NCI-H345 treated with DMSO at 0.1 percent for 48 hours (cell line): ENCODE measurements at regions not wholly inside any gene's neighbourhood (a gene's known extent, or its start where the extent isn't known, plus 50 kb on each side); places are given as distances from the start of the nearest gene placed in this dataset.

Experiments used
- DNase-seq: peaks from one replicate; lab custom pipeline; 2025; ENCODE audit not compliant: unreplicated experiment; lab: John Stamatoyannopoulos, UW

GRCh38 chr2:236743039-236743920, 173.7 kb downstream of the ACKR3 start:
- no peak for DNase-seq

GRCh38 chr2:236743921-236744280, 174.3 kb downstream of the ACKR3 start:
- DNase-seq, result no peak

GRCh38 chr2:236744281-236744705, 174.7 kb downstream of the ACKR3 start:
- no peak for DNase-seq

GRCh38 chr2:236744716-236745115, 175.1 kb downstream of the ACKR3 start:
- no peak for DNase-seq

- DNase-seq, result no peak
Measured at GRCh38 chr2:236745420-236746210, 176.0 kb downstream of the ACKR3 start.

GRCh38 chr2:236746833-236747232, 177.2 kb downstream of the ACKR3 start:
- no peak for DNase-seq

- no peak for DNase-seq
Measured at GRCh38 chr2:236747426-236747825, 177.8 kb downstream of the ACKR3 start.

- DNase-seq, result no peak
Measured at GRCh38 chr2:236747925-236748324, 178.3 kb downstream of the ACKR3 start.

GRCh38 chr2:236748385-236748784, 178.8 kb downstream of the ACKR3 start:
- no peak for DNase-seq

- no peak for DNase-seq
Measured at GRCh38 chr2:236748801-236749200, 179.2 kb downstream of the ACKR3 start.

GRCh38 chr2:236749346-236749745, 179.7 kb downstream of the ACKR3 start:
- no peak for DNase-seq

- no peak for DNase-seq
Measured at GRCh38 chr2:236752096-236752495, 182.5 kb downstream of the ACKR3 start.

- peak; percentile 49 for DNase-seq
Measured at GRCh38 chr2:236753606-236754270, 184.1 kb downstream of the ACKR3 start.

- DNase-seq, result peak; percentile 63
Measured at GRCh38 chr2:236754271-236754944, 184.8 kb downstream of the ACKR3 start.

- no peak for DNase-seq
Measured at GRCh38 chr2:236755278-236755840, 185.7 kb downstream of the ACKR3 start.

GRCh38 chr2:236758406-236758805, 188.8 kb downstream of the ACKR3 start:
- no peak for DNase-seq

GRCh38 chr2:236760246-236760645, 190.6 kb downstream of the ACKR3 start:
- no peak for DNase-seq

- no peak for DNase-seq
Measured at GRCh38 chr2:236761358-236761757, 191.7 kb downstream of the ACKR3 start.

GRCh38 chr2:236762628-236763027, 193.0 kb downstream of the ACKR3 start:
- no peak for DNase-seq

- no peak for DNase-seq
Measured at GRCh38 chr2:236763857-236764256, 194.2 kb downstream of the ACKR3 start.

GRCh38 chr2:236764716-236765115, 195.1 kb downstream of the ACKR3 start:
- no peak for DNase-seq
